ENCODE measurements at regions not wholly inside any gene's neighbourhood (a gene's known extent, or its start where the extent isn't known, plus 50 kb on each side); places are given as distances from the start of the nearest gene placed in this dataset.

- no peak for DNase-seq
These were observed 348.0 kb upstream of the MPDZ start for GRCh38 chr9:13627502-13627901.

GRCh38 chr9:13627071-13627470, 347.6 kb upstream of the MPDZ start:
- no peak for DNase-seq

GRCh38 chr9:13626601-13627000, 347.1 kb upstream of the MPDZ start:
- no peak for DNase-seq

GRCh38 chr9:13621872-13622564, 342.5 kb upstream of the MPDZ start:
- no peak for DNase-seq

- DNase-seq = no peak
These were observed 337.1 kb upstream of the MPDZ start for GRCh38 chr9:13616491-13617035.

GRCh38 chr9:13615660-13616490, 336.4 kb upstream of the MPDZ start:
- no peak for DNase-seq

GRCh38 chr9:13614060-13614459, 334.6 kb upstream of the MPDZ start:
- DNase-seq = no peak

- no peak for DNase-seq
These were observed 333.8 kb upstream of the MPDZ start for GRCh38 chr9:13613296-13613695.

GRCh38 chr9:13608451-13608850, 329.0 kb upstream of the MPDZ start:
- DNase-seq = no peak

- no peak for DNase-seq
These were observed 328.3 kb upstream of the MPDZ start for GRCh38 chr9:13607481-13608441.

GRCh38 chr9:13606586-13606985, 327.1 kb upstream of the MPDZ start:
- no peak for DNase-seq

GRCh38 chr9:13603921-13604320, 324.4 kb upstream of the MPDZ start:
- DNase-seq = no peak

GRCh38 chr9:13598738-13599137, 319.2 kb upstream of the MPDZ start:
- no peak for DNase-seq

GRCh38 chr9:13597427-13597826, 317.9 kb upstream of the MPDZ start:
- no peak for DNase-seq

- DNase-seq = no peak
These were observed 317.5 kb upstream of the MPDZ start for GRCh38 chr9:13597004-13597403.

- DNase-seq = no peak
These were observed 317.0 kb upstream of the MPDZ start for GRCh38 chr9:13596383-13596970.

- DNase-seq = no peak
These were observed 311.5 kb upstream of the MPDZ start for GRCh38 chr9:13590996-13591395.

GRCh38 chr9:13589034-13589737, 309.7 kb upstream of the MPDZ start:
- DNase-seq = no peak

- DNase-seq = no peak
These were observed 308.9 kb upstream of the MPDZ start for GRCh38 chr9:13588151-13589033.

- no peak for DNase-seq
These were observed 308.1 kb upstream of the MPDZ start for GRCh38 chr9:13587571-13587970.

All from T1000 (cell line).